Panc1 (cell line): ENCODE measurements at regions not wholly inside any gene's neighbourhood (a gene's known extent, or its start where the extent isn't known, plus 50 kb on each side); places are given as distances from the start of the nearest gene placed in this dataset.

ENCODE experiments used
- ATAC-seq: fragments of 200-7000 bp; cut with Tn5 transposase; 2 replicates; pipeline ENCODE4 v1.9.1; 2020; ENCODE audit warnings: mild to moderate bottlenecking, moderate library complexity
- BruUV-seq: library from RNA; stranded (reverse); fragments of 400-500 nt; replicated peaks from 2 replicates; lab custom pipeline; 2021; lab: Mats Ljungman, UMichigan
- CTCF ChIA-PET: fragments of 300-600 bp; sonication (Branson Sonifier 250); formaldehyde crosslinking; loops from one replicate; lab custom pipeline; 2022; ENCODE audit warnings: antibody characterized with exemption; lab: Charles Lee
- POLR2A ChIA-PET: fragments of 300-600 bp; sonication (Branson Sonifier 250); formaldehyde crosslinking; loops from one replicate; lab custom pipeline; 2022; ENCODE audit warnings: antibody characterized with exemption; lab: Charles Lee
- DNase-seq: peaks from one replicate; pipeline ENCODE4 v3.0.0-alpha.2; 2010; ENCODE audit warnings: low read depth, low spot score
- H3K27ac ChIP-seq: 2 replicates; pipeline ENCODE4 v1.5.1; 2011; ENCODE audit warnings: mild to moderate bottlenecking, low read length, inconsistent platforms
- H3K27me3 ChIP-seq: fragments of 200-500 bp; sonication (Bioruptor generic); 2 replicates; pipeline ENCODE4 v1.6.0; 2014; ENCODE audit warnings: low read length, inconsistent platforms; ENCODE audit not compliant: control insufficient read depth, insufficient read depth
- H3K36me3 ChIP-seq: fragments of 200-500 bp; sonication (Bioruptor generic); 2 replicates; pipeline ENCODE4 v1.5.1; 2014; ENCODE audit warnings: inconsistent platforms, mild to moderate bottlenecking, low read length, moderate library complexity; ENCODE audit not compliant: control insufficient read depth, insufficient read depth
- H3K4me1 ChIP-seq: 2 replicates; pipeline ENCODE4 v1.5.1; 2011; ENCODE audit warnings: inconsistent platforms, mild to moderate bottlenecking, low read length, moderate library complexity; ENCODE audit not compliant: control insufficient read depth, insufficient read depth
- H3K4me3 ChIP-seq, 2 experiments: 2 replicates each; pipeline ENCODE4 v1.5.1; 2011 to 2012; ENCODE audit warnings: low read depth in 2 of 2, low read length in 2 of 2, mild to moderate bottlenecking in 2 of 2, inconsistent platforms in 1 of 2, moderate library complexity in 1 of 2
- H3K9me3 ChIP-seq: fragments of 200-500 bp; sonication (Bioruptor generic); 2 replicates; pipeline ENCODE4 v1.5.1; 2014; ENCODE audit warnings: low read depth, mild to moderate bottlenecking, inconsistent platforms, low read length, moderate library complexity; ENCODE audit not compliant: control insufficient read depth, insufficient read depth
- CTCF ChIP-seq: fragments of 450-650 bp; IDR thresholded peaks from 2 replicates; pipeline ENCODE4 v1.5.1; 2017; ENCODE audit warnings: mild to moderate bottlenecking
- POLR2AphosphoS5 ChIP-seq: IDR thresholded peaks from 2 replicates; pipeline ENCODE4 v1.6.1; 2012; ENCODE audit warnings: mild to moderate bottlenecking, low read depth, low read length, moderate library complexity
- REST ChIP-seq, 2 experiments: IDR thresholded peaks; 2 replicates each; pipeline ENCODE4 v1.6.1; 2011 to 2012; ENCODE audit warnings: low read depth in 2 of 2, control low read depth in 1 of 2, low read length in 1 of 2, mild to moderate bottlenecking in 1 of 2, moderate library complexity in 1 of 2; ENCODE audit not compliant: insufficient read depth in 1 of 2
- SIN3A ChIP-seq: IDR thresholded peaks from 2 replicates; pipeline ENCODE4 v1.6.1; 2012; ENCODE audit warnings: low read depth, mild to moderate bottlenecking, low read length, moderate library complexity, borderline replicate concordance; ENCODE audit not compliant: insufficient read depth
- TCF7L2 ChIP-seq: IDR thresholded peaks from 2 replicates; pipeline ENCODE4 v1.6.1; 2011; ENCODE audit warnings: mild to moderate bottlenecking, low read depth, low read length, inconsistent platforms
- in situ Hi-C: cut with HindIII; loops from 2 replicates; pipeline ENCODE4 v1.10.0; 2016; ENCODE audit warnings: low sequenced_read_pairs, low pct_unique_long_range_greater_than_20kb
- intact Hi-C: fragments of 100-400 bp; cut with micrococcal nuclease; formaldehyde crosslinking; loops from one replicate; pipeline ENCODE4 v1.10.0; 2022; ENCODE audit not compliant: unreplicated experiment

- no peak overlapping the region for H3K27ac ChIP-seq
- H3K4me3 ChIP-seq: no peak overlapping the region
- TF ChIP-seq TCF7L2 (no peak), CTCF (no peak), SIN3A (no peak), REST (IDR thresholded peaks at IDR 0.05; ENCODE audit: insufficient read depth in 1 of 2, low read depth in 2 of 2, low read length in 1 of 2) (no peak), POLR2AphosphoS5 (no peak)
- POLR2A ChIA-PET: no interaction called here
- H3K4me1 ChIP-seq: no peaks in the 10 kb centered on the region
- DNase-seq (no peak), ATAC-seq (no peak)
- in situ Hi-C loops (no loop called here), intact Hi-C loops (no loop called here)
- H3K9me3 ChIP-seq: no peaks in the 10 kb centered on the region
- BruUV-seq: no TSS peak
- no peaks in the 10 kb centered on the region for H3K36me3 ChIP-seq
- H3K27me3 ChIP-seq: 0 out of 2 replicates have a peak, but pooled peaks cover 2% of the 10 kb centered on the region
- CTCF ChIA-PET: no interaction called here
Measured at GRCh38 chr12:30187426-30187825, 403.7 kb upstream of the TMTC1 start.

DNA sequence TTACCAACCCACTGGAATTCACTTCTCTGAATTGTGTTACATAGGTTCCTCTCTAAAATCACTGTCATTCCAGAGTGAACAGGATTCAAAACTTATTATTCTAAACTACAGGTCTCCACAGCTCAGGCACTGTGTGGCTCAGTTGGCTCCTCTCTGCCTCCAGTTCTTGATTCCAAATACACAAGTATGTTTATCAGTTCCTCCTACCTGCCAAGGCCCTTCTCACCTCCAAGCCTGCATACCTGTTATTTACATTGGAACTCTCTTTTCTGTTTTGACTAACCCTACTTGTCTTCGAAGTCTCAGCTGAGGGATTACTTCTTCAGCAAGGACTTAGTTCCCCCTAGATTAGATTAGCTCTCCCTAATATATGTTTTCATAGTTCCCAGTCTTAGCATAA, 397.6 kb upstream of the TMTC1 start:
- H3K4me1 ChIP-seq: no peaks in the 10 kb centered on the region
- no TSS peak for BruUV-seq
- no peak for DNase-seq
- H3K27ac ChIP-seq: no peak overlapping the region
- H3K27me3 ChIP-seq: peaks cover 4% of the 10 kb centered on the region; the same call in 1 of the 2 replicates
- no peak for TF ChIP-seq POLR2AphosphoS5
- TF ChIP-seq REST (IDR thresholded peaks at IDR 0.05; ENCODE audit: insufficient read depth in 1 of 2, low read depth in 2 of 2, low read length in 1 of 2): no peak
- no peak for TF ChIP-seq CTCF
- TF ChIP-seq TCF7L2: no peak
- no peak for TF ChIP-seq SIN3A
- H3K36me3 ChIP-seq: no peaks in the 10 kb centered on the region
- ATAC-seq: no peak
- in situ Hi-C loops (no loop called here), intact Hi-C loops (no loop called here)
- H3K4me3 ChIP-seq: no peak overlapping the region
- ChIA-PET POLR2A (no interaction called here), CTCF (no interaction called here)
- no peaks in the 10 kb centered on the region for H3K9me3 ChIP-seq
